ENCODE measurements at regions not wholly inside any gene's neighbourhood (a gene's known extent, or its start where the extent isn't known, plus 50 kb on each side); places are given as distances from the start of the nearest gene placed in this dataset.

- TF ChIP-seq USF2 (IDR thresholded peaks at IDR 0.05; ENCODE audit: borderline replicate concordance, low read depth, low read length) (no peak), NFIC (IDR thresholded peaks at IDR 0.05; ENCODE audit: borderline replicate concordance) (no peak), CTCF (IDR thresholded peaks at IDR 0.05) (no peak), CHD2 (IDR thresholded peaks at IDR 0.05; ENCODE audit: low read length, partially characterized antibody) (no peak), REST (IDR thresholded peaks at IDR 0.05; ENCODE audit: low read depth, low read length) (no peak), NRF1 (IDR thresholded peaks at IDR 0.05; ENCODE audit: low read depth, low read length) (no peak), EZH2phosphoT487 (IDR thresholded peaks at IDR 0.05; ENCODE audit: borderline replicate concordance, low read depth) (no peak), ZBTB33 (IDR thresholded peaks at IDR 0.05; ENCODE audit: borderline replicate concordance, low read depth) (no peak), SIN3A (IDR thresholded peaks at IDR 0.05; ENCODE audit: borderline replicate concordance, low read depth, low read length) (no peak)
Measured at GRCh38 chr9:1125741-1126140, 75.6 kb downstream of the DMRT2 start.
